ENCODE measurements at regions not wholly inside any gene's neighbourhood (a gene's known extent, or its start where the extent isn't known, plus 50 kb on each side); places are given as distances from the start of the nearest gene placed in this dataset.

- no peaks in the 10 kb centered on the region for H3K36me3 ChIP-seq (replicated peaks; ENCODE audit: low read depth, low read length)
- H2AFZ ChIP-seq (ENCODE audit: low read depth, low read length) = no peak overlapping the region
- H3K4me1 ChIP-seq (ENCODE audit: low read length) = no peaks in the 10 kb centered on the region
- H3K27ac ChIP-seq (ENCODE audit: low read length) = no peak overlapping the region
- no peak overlapping the region for H3K9ac ChIP-seq (ENCODE audit: low read length)
- H3K27me3 ChIP-seq (ENCODE audit: low read depth, low read length) = no peaks in the 10 kb centered on the region
- H3K9me3 ChIP-seq (ENCODE audit: insufficient read depth, low read length) = no peaks in the 10 kb centered on the region
- H3K4me3 ChIP-seq (ENCODE audit: low read length) = no peak overlapping the region
- no peaks in the 10 kb centered on the region for H3K79me2 ChIP-seq (ENCODE audit: low read length)
- no peak overlapping the region for H3K4me2 ChIP-seq (ENCODE audit: low read length)
- no peak for TF ChIP-seq CTCF (IDR thresholded peaks at IDR 0.05; ENCODE audit: low read depth, low read length)
- no peak for TF ChIP-seq EZH2phosphoT487 (IDR thresholded peaks at IDR 0.05; ENCODE audit: low read depth)
- H4K20me1 ChIP-seq (ENCODE audit: insufficient read depth, low read length) = no peaks in the 10 kb centered on the region
Observed at GRCh38 chr13:70529652-70530051, 421.4 kb upstream of the KLHL1 start.

DNA sequence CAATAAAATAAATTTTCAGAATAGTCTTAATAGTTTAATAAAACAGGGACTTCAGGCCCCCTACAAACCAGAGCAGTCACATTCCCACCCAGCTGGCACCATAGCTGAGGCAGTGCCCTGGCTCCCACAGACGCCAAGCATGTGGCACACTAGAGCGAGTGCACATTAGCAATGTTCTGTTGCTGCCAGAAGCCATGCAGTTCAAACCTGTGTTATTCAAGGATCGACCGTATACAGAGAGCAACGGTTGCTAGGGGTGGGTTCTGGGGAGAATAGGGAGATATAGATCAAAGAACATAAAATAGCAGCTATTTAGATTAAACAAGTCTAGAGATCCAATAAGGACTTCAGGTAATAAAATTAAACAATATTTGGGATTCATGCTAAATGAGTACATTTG, 419.3 kb upstream of the KLHL1 start:
- no peak overlapping the region for H3K27ac ChIP-seq (ENCODE audit: low read length)
- H3K9ac ChIP-seq (ENCODE audit: low read length) = no peak overlapping the region
- H2AFZ ChIP-seq (ENCODE audit: low read depth, low read length) = no peak overlapping the region

GRCh38 chr13:70523622-70524021, 415.4 kb upstream of the KLHL1 start:
- no peak overlapping the region for H3K4me3 ChIP-seq (ENCODE audit: low read length)
- no peaks in the 10 kb centered on the region for H3K79me2 ChIP-seq (ENCODE audit: low read length)
- no peaks in the 10 kb centered on the region for H4K20me1 ChIP-seq (ENCODE audit: insufficient read depth, low read length)
- no peak overlapping the region for H3K4me2 ChIP-seq (ENCODE audit: low read length)
- H3K36me3 ChIP-seq (replicated peaks; ENCODE audit: low read depth, low read length) = no peaks in the 10 kb centered on the region
- H3K9me3 ChIP-seq (ENCODE audit: insufficient read depth, low read length) = no peaks in the 10 kb centered on the region
- TF ChIP-seq CTCF (IDR thresholded peaks at IDR 0.05; ENCODE audit: low read depth, low read length) (no peak), EZH2phosphoT487 (IDR thresholded peaks at IDR 0.05; ENCODE audit: low read depth) (no peak)
- no peaks in the 10 kb centered on the region for H3K4me1 ChIP-seq (ENCODE audit: low read length)
- no peak overlapping the region for H3K27ac ChIP-seq (ENCODE audit: low read length)
- H2AFZ ChIP-seq (ENCODE audit: low read depth, low read length) = 0 out of 2 replicates have a peak overlapping the region, but pooled peaks have one; percentile 45
- no peak overlapping the region for H3K9ac ChIP-seq (ENCODE audit: low read length)
- H3K27me3 ChIP-seq (ENCODE audit: low read depth, low read length) = no peaks in the 10 kb centered on the region

More for the DNA sequence above, 419.3 kb upstream of the KLHL1 start:
- Histone ChIP-seq H3K36me3 (replicated peaks; ENCODE audit: low read depth, low read length) (no peaks in the 10 kb centered on the region), H3K9me3 (ENCODE audit: insufficient read depth, low read length) (no peaks in the 10 kb centered on the region), H3K4me1 (ENCODE audit: low read length) (no peaks in the 10 kb centered on the region), H3K79me2 (ENCODE audit: low read length) (no peaks in the 10 kb centered on the region), H3K4me3 (ENCODE audit: low read length) (no peak overlapping the region), H4K20me1 (ENCODE audit: insufficient read depth, low read length) (no peaks in the 10 kb centered on the region), H3K4me2 (ENCODE audit: low read length) (no peak overlapping the region), H3K27me3 (ENCODE audit: low read depth, low read length) (no peaks in the 10 kb centered on the region)
- TF ChIP-seq EZH2phosphoT487 (IDR thresholded peaks at IDR 0.05; ENCODE audit: low read depth) (no peak), CTCF (IDR thresholded peaks at IDR 0.05; ENCODE audit: low read depth, low read length) (no peak)

GRCh38 chr13:70520275-70521036, 412.2 kb upstream of the KLHL1 start:
- Histone ChIP-seq H3K4me1 (ENCODE audit: low read length) (no peaks in the 10 kb centered on the region), H3K27me3 (ENCODE audit: low read depth, low read length) (no peaks in the 10 kb centered on the region), H3K27ac (ENCODE audit: low read length) (no peak overlapping the region), H2AFZ (ENCODE audit: low read depth, low read length) (no peak overlapping the region), H3K9ac (ENCODE audit: low read length) (no peak overlapping the region), H3K79me2 (ENCODE audit: low read length) (no peaks in the 10 kb centered on the region), H3K4me3 (ENCODE audit: low read length) (no peak overlapping the region), H4K20me1 (ENCODE audit: insufficient read depth, low read length) (no peaks in the 10 kb centered on the region), H3K36me3 (replicated peaks; ENCODE audit: low read depth, low read length) (no peaks in the 10 kb centered on the region), H3K4me2 (ENCODE audit: low read length) (no peak overlapping the region), H3K9me3 (ENCODE audit: insufficient read depth, low read length) (no peaks in the 10 kb centered on the region)
- no peak for TF ChIP-seq EZH2phosphoT487 (IDR thresholded peaks at IDR 0.05; ENCODE audit: low read depth)
- TF ChIP-seq CTCF (IDR thresholded peaks at IDR 0.05; ENCODE audit: low read depth, low read length) = no peak

Measured in OCI-LY3 (cell line).